HG03159 (cell line): ENCODE measurements at regions not wholly inside any gene's neighbourhood (a gene's known extent, or its start where the extent isn't known, plus 50 kb on each side); places are given as distances from the start of the nearest gene placed in this dataset.
A peak's percentile ranks its signal among the peaks of the same experiment; 100 is the strongest.

Experiments used
- ATAC-seq: cut with Tn5 transposase; IDR thresholded peaks from one replicate; pipeline ENCODE4 v1.9.1; 2021; ENCODE audit warnings: mild to moderate bottlenecking, moderate library complexity; ENCODE audit not compliant: unreplicated experiment

- no peak for ATAC-seq
Measured at GRCh38 chr9:1653282-1653681, 361.9 kb upstream of the SMARCA2 start.

- no peak for ATAC-seq
Measured at GRCh38 chr9:1658661-1659362, 356.3 kb upstream of the SMARCA2 start.

- ATAC-seq: no peak
Measured at GRCh38 chr9:1659363-1659690, 355.8 kb upstream of the SMARCA2 start.

GRCh38 chr9:1668441-1668840 lies 346.7 kb upstream of the SMARCA2 start:
- ATAC-seq: no peak

- ATAC-seq: no peak
Measured at GRCh38 chr9:1673300-1673699, 341.8 kb upstream of the SMARCA2 start.

- ATAC-seq: no peak
Measured at GRCh38 chr9:1676771-1677170, 338.4 kb upstream of the SMARCA2 start.

- ATAC-seq: no peak
Measured at GRCh38 chr9:1683951-1684350, 331.2 kb upstream of the SMARCA2 start.

- no peak for ATAC-seq
Measured at GRCh38 chr9:1698991-1699390, 316.2 kb upstream of the SMARCA2 start.

- ATAC-seq: no peak
Measured at GRCh38 chr9:1701113-1701512, 314.0 kb upstream of the SMARCA2 start.

GRCh38 chr9:1702701-1703100 lies 312.4 kb upstream of the SMARCA2 start:
- ATAC-seq: no peak

- no peak for ATAC-seq
Measured at GRCh38 chr9:1707291-1707690, 307.9 kb upstream of the SMARCA2 start.

GRCh38 chr9:1708219-1708618 lies 306.9 kb upstream of the SMARCA2 start:
- no peak for ATAC-seq

GRCh38 chr9:1709347-1709746 lies 305.8 kb upstream of the SMARCA2 start:
- no peak for ATAC-seq

- no peak for ATAC-seq
Measured at GRCh38 chr9:1712861-1713450, 302.2 kb upstream of the SMARCA2 start.

- no peak for ATAC-seq
Measured at GRCh38 chr9:1713841-1714240, 301.3 kb upstream of the SMARCA2 start.

GRCh38 chr9:1717882-1718281 lies 297.3 kb upstream of the SMARCA2 start:
- ATAC-seq: no peak

- ATAC-seq: no peak
Measured at GRCh38 chr9:1718836-1719235, 296.3 kb upstream of the SMARCA2 start.

GRCh38 chr9:1721196-1721595 lies 294.0 kb upstream of the SMARCA2 start:
- no peak for ATAC-seq

- ATAC-seq: no peak
Measured at GRCh38 chr9:1722404-1722803, 292.7 kb upstream of the SMARCA2 start.

GRCh38 chr9:1723522-1724015 lies 291.6 kb upstream of the SMARCA2 start:
- no peak for ATAC-seq

- ATAC-seq: peak; percentile 58
Measured at GRCh38 chr9:1726993-1727759, 288.0 kb upstream of the SMARCA2 start.

- ATAC-seq: no peak
Measured at GRCh38 chr9:1729631-1730030, 285.5 kb upstream of the SMARCA2 start.
